ENCODE measurements at regions not wholly inside any gene's neighbourhood (a gene's known extent, or its start where the extent isn't known, plus 50 kb on each side); places are given as distances from the start of the nearest gene placed in this dataset.
"Not testable (repeated sequence)": the region's sequence is repeated elsewhere in the genome, so short reads cannot be mapped to it uniquely, and the experiment has no call there.

- in situ Hi-C loops (cut with MboI; ENCODE audit: low sequenced_read_pairs) = no loop called here
These were observed 334.8 kb upstream of the KLF3 start for GRCh38 chr4:38328989-38329729.

GRCh38 chr4:38330321-38330720, 333.7 kb upstream of the KLF3 start:
- in situ Hi-C loops (cut with MboI; ENCODE audit: low sequenced_read_pairs) = no loop called here

- in situ Hi-C loops (cut with MboI; ENCODE audit: low sequenced_read_pairs) = no loop called here
These were observed 333.1 kb upstream of the KLF3 start for GRCh38 chr4:38330936-38331335.

GRCh38 chr4:38332699-38333098, 331.3 kb upstream of the KLF3 start:
- in situ Hi-C loops (cut with MboI; ENCODE audit: low sequenced_read_pairs) = no loop called here

- in situ Hi-C loops (cut with MboI; ENCODE audit: low sequenced_read_pairs) = no loop called here
These were observed 330.8 kb upstream of the KLF3 start for GRCh38 chr4:38333219-38333618.

- in situ Hi-C loops (cut with MboI; ENCODE audit: low sequenced_read_pairs) = no loop called here
These were observed 329.2 kb upstream of the KLF3 start for GRCh38 chr4:38334791-38335190.

- in situ Hi-C loops (cut with MboI; ENCODE audit: low sequenced_read_pairs) = not testable (repeated sequence)
These were observed 325.1 kb upstream of the KLF3 start for GRCh38 chr4:38338939-38339338.

GRCh38 chr4:38343608-38344007, 320.4 kb upstream of the KLF3 start:
- in situ Hi-C loops (cut with MboI; ENCODE audit: low sequenced_read_pairs) = no loop called here

GRCh38 chr4:38344929-38345328, 319.1 kb upstream of the KLF3 start:
- in situ Hi-C loops (cut with MboI; ENCODE audit: low sequenced_read_pairs) = no loop called here

GRCh38 chr4:38347251-38347650, 316.7 kb upstream of the KLF3 start:
- in situ Hi-C loops (cut with MboI; ENCODE audit: low sequenced_read_pairs) = no loop called here

- in situ Hi-C loops (cut with MboI; ENCODE audit: low sequenced_read_pairs) = no loop called here
These were observed 309.6 kb upstream of the KLF3 start for GRCh38 chr4:38354421-38354820.

- in situ Hi-C loops (cut with MboI; ENCODE audit: low sequenced_read_pairs) = no loop called here
These were observed 309.1 kb upstream of the KLF3 start for GRCh38 chr4:38354872-38355271.

- in situ Hi-C loops (cut with MboI; ENCODE audit: low sequenced_read_pairs) = no loop called here
These were observed 307.3 kb upstream of the KLF3 start for GRCh38 chr4:38356686-38357085.

- in situ Hi-C loops (cut with MboI; ENCODE audit: low sequenced_read_pairs) = no loop called here
These were observed 306.5 kb upstream of the KLF3 start for GRCh38 chr4:38357546-38357945.

- in situ Hi-C loops (cut with MboI; ENCODE audit: low sequenced_read_pairs) = no loop called here
These were observed 304.9 kb upstream of the KLF3 start for GRCh38 chr4:38359113-38359512.

- in situ Hi-C loops (cut with MboI; ENCODE audit: low sequenced_read_pairs) = no loop called here
These were observed 303.8 kb upstream of the KLF3 start for GRCh38 chr4:38360201-38360600.

- in situ Hi-C loops (cut with MboI; ENCODE audit: low sequenced_read_pairs) = no loop called here
These were observed 299.5 kb upstream of the KLF3 start for GRCh38 chr4:38364383-38364963.

- in situ Hi-C loops (cut with MboI; ENCODE audit: low sequenced_read_pairs) = no loop called here
These were observed 298.7 kb upstream of the KLF3 start for GRCh38 chr4:38365261-38365660.

GRCh38 chr4:38365748-38366310, 298.2 kb upstream of the KLF3 start:
- in situ Hi-C loops (cut with MboI; ENCODE audit: low sequenced_read_pairs) = no loop called here

GRCh38 chr4:38366456-38366855, 297.5 kb upstream of the KLF3 start:
- in situ Hi-C loops (cut with MboI; ENCODE audit: low sequenced_read_pairs) = no loop called here

- in situ Hi-C loops (cut with MboI; ENCODE audit: low sequenced_read_pairs) = no loop called here
These were observed 297.0 kb upstream of the KLF3 start for GRCh38 chr4:38366997-38367396.

GRCh38 chr4:38367642-38368174, 296.3 kb upstream of the KLF3 start:
- in situ Hi-C loops (cut with MboI; ENCODE audit: low sequenced_read_pairs) = no loop called here
